ENCODE measurements at regions not wholly inside any gene's neighbourhood (a gene's known extent, or its start where the extent isn't known, plus 50 kb on each side); places are given as distances from the start of the nearest gene placed in this dataset.

DNA sequence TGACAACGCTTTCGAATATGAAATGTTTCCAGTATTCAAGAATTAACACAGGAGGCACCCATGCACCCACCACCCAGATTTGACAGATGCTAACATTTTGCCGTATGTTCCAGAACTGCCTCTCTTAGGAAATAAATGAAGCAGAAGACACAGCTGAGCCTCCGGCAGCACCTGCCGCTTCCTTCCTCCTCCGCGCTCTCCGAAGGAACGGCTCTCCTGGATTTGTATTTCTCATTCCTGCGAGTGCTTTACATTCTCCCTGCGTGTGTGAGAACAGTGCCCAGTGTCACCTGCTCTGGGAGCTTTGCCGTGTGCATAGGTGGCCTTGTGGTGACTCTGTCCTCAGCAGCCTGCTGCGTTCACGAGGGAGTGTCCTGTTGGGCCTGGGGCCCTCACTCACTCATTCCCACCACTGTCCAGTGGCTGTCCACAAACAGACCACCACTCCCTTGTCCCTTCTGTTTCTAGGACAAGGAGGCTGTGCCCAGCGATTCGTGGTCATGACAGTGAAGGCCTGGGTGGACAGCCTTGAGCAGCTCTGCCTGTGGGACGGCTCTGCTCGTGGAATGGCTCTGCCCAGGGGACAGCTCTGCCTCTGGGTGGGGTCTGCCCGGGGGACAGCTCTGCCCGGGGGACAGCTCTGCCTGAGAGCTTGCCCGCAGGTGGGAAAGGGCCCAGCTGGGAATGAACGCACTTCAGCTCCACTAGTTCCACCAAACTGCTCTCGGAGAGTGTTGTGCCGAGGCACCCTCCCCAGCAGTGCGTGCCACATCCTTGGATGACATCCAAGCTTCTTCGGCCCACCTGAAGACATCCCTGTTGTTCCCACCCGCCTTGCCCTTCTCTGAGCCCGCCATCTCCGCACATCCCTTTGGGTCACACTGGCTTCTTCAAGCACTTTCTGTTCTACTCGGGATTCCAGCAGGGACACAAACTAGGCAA lies 170.5 kb upstream of the PPP1R26 start:
- Histone ChIP-seq H3K36me3 (ENCODE audit: insufficient read depth, low read length) (no peaks in the 10 kb centered on the region), H3K9ac (ENCODE audit: insufficient read length) (no peak overlapping the region), H3K4me3 (no peak overlapping the region), H3K9me3 (ENCODE audit: low read depth, low read length) (no peaks in the 10 kb centered on the region; the same call in 1 of the 2 replicates), H3K27ac (no peak overlapping the region)
- no peak for TF ChIP-seq EZH2 (IDR thresholded peaks at IDR 0.05)
- TF ChIP-seq POLR2AphosphoS5 (IDR thresholded peaks at IDR 0.05; ENCODE audit: borderline replicate concordance, low read depth, low read length) = no peak
- TF ChIP-seq FOXP2 (optimal IDR thresholded peaks at IDR 0.05; ENCODE audit: control extremely low read depth, extremely low read length, insufficient read depth) = no peak
- DNase-seq (ENCODE audit: low read depth, low spot score) = no peak

DNA sequence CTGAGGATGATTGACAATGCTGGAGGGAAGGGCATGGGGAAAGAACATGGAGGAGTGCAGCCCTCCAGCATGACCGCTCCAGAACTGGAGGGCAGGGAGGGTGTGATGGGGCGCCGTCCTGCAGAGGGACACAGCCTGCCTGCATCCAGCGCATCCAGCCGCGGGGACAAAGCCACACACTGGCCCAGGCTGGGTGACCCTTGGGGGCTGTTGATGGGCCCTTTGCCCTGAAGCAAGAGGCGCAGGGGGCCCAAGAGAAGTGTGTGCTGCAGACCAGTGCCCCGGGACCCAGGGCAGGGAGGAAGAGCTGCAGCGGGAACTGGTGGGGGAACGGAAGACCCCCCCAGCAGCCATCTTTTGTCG lies 169.8 kb upstream of the PPP1R26 start:
- TF ChIP-seq FOXP2 (optimal IDR thresholded peaks at IDR 0.05; ENCODE audit: control extremely low read depth, extremely low read length, insufficient read depth) (no peak), POLR2AphosphoS5 (IDR thresholded peaks at IDR 0.05; ENCODE audit: borderline replicate concordance, low read depth, low read length) (no peak), EZH2 (IDR thresholded peaks at IDR 0.05) (no peak)
- DNase-seq (ENCODE audit: low read depth, low spot score) = no peak
- no peaks in the 10 kb centered on the region for H3K36me3 ChIP-seq (ENCODE audit: insufficient read depth, low read length)
- H3K4me3 ChIP-seq = no peak overlapping the region
- H3K9ac ChIP-seq (ENCODE audit: insufficient read length) = no peak overlapping the region
- H3K27ac ChIP-seq = no peak overlapping the region
- no peaks in the 10 kb centered on the region; the same call in 1 of the 2 replicates for H3K9me3 ChIP-seq (ENCODE audit: low read depth, low read length)

DNA sequence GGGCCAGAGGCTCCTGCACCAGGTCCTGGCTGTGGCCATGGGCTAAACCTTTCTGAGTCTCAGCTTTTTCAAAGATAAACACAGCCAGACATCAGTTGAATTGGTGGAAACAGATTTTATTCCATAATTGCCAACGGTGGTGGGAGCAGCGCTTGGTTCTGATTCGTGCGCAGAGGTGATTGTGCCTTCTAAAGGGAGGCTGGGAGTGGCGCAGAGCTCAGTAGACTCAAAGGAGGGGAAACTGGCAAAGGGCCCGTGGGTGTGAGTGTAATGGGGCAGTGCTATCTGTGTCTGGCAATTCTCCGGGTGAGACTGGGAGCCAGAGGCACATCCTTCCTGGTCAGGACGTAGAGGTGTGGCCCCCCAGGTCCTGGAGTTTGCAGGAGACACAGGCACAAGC lies 169.4 kb upstream of the PPP1R26 start:
- no peak overlapping the region for H3K4me3 ChIP-seq
- H3K9me3 ChIP-seq (ENCODE audit: low read depth, low read length) = no peaks in the 10 kb centered on the region; the same call in 1 of the 2 replicates
- no peak for TF ChIP-seq EZH2 (IDR thresholded peaks at IDR 0.05)
- TF ChIP-seq POLR2AphosphoS5 (IDR thresholded peaks at IDR 0.05; ENCODE audit: borderline replicate concordance, low read depth, low read length) = no peak
- TF ChIP-seq FOXP2 (optimal IDR thresholded peaks at IDR 0.05; ENCODE audit: control extremely low read depth, extremely low read length, insufficient read depth) = no peak
- DNase-seq (ENCODE audit: low read depth, low spot score) = no peak
- no peaks in the 10 kb centered on the region for H3K36me3 ChIP-seq (ENCODE audit: insufficient read depth, low read length)
- H3K9ac ChIP-seq (ENCODE audit: insufficient read length) = no peak overlapping the region
- H3K27ac ChIP-seq = no peak overlapping the region

DNA sequence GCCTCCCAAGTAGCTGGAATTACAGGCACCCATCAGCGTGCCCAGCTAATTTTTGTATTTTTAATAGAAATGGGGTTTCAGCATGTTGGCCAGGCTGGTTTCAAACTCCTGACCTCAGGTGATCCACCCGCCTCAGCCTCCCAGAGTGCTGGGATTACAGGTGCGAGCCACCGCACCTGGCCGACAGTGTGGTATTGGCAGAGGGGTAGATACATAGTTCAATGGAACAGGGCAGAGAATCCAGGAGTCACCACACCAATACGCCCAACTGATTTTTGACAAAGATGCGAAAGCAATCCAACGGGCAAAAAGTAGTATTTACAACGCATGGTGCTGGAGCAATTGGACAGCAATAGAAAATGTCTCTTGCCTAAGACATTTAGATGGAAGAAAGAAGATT lies 164.0 kb upstream of the PPP1R26 start:
- no peak overlapping the region for H3K4me3 ChIP-seq
- H3K9ac ChIP-seq (ENCODE audit: insufficient read length) = no peak overlapping the region
- H3K27ac ChIP-seq = no peak overlapping the region
- H3K36me3 ChIP-seq (ENCODE audit: insufficient read depth, low read length) = no peaks in the 10 kb centered on the region
- no peaks in the 10 kb centered on the region; the same call in 1 of the 2 replicates for H3K9me3 ChIP-seq (ENCODE audit: low read depth, low read length)
- TF ChIP-seq FOXP2 (optimal IDR thresholded peaks at IDR 0.05; ENCODE audit: control extremely low read depth, extremely low read length, insufficient read depth) (no peak), POLR2AphosphoS5 (IDR thresholded peaks at IDR 0.05; ENCODE audit: borderline replicate concordance, low read depth, low read length) (no peak), EZH2 (IDR thresholded peaks at IDR 0.05) (no peak)
- no peak for DNase-seq (ENCODE audit: low read depth, low spot score)

DNA sequence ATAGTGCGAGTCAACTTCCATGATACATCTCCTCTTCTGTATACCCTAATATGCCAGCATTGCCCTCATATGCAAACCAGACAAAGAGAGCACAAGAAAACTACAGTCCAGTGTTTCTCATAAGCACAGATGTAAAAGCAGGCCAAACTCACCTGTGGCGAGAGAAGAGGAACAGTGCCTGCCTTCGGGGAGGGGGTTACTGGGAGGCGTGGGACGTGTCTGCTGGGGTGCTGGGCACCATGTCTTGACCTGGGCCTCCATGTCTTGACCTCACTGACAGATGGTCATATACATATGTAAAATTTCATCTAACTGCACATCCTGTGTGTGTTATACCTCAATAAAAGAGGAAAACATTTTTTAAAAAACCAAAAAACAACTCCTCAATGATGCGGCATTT lies 159.3 kb upstream of the PPP1R26 start:
- Histone ChIP-seq H3K36me3 (ENCODE audit: insufficient read depth, low read length) (no peaks in the 10 kb centered on the region), H3K9me3 (ENCODE audit: low read depth, low read length) (no peaks in the 10 kb centered on the region), H3K9ac (ENCODE audit: insufficient read length) (no peak overlapping the region), H3K4me3 (no peak overlapping the region), H3K27ac (no peak overlapping the region)
- DNase-seq (ENCODE audit: low read depth, low spot score) = no peak
- TF ChIP-seq FOXP2 (optimal IDR thresholded peaks at IDR 0.05; ENCODE audit: control extremely low read depth, extremely low read length, insufficient read depth) (no peak), POLR2AphosphoS5 (IDR thresholded peaks at IDR 0.05; ENCODE audit: borderline replicate concordance, low read depth, low read length) (no peak), EZH2 (IDR thresholded peaks at IDR 0.05) (no peak)

DNA sequence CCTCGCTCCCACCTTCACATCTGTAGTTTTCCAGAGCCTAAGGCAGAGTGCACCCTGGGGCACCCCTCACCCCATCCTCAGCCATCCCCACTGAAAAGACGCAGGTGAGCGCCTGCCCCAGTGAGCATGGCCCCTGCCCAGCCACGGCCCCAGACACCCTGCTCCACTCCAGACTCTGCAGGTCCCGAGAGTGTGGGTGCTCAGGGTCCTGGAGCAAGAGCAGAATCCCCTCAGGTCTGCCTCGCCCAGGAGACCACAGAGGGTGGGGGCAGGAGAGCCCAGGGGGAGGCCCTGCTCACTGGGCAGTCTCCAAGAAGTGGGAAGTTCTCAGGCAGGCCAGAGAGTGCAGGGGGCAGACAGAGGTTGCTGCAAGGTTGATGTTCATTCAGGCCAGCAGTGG lies 158.6 kb upstream of the PPP1R26 start:
- H3K36me3 ChIP-seq (ENCODE audit: insufficient read depth, low read length) = no peaks in the 10 kb centered on the region
- H3K9me3 ChIP-seq (ENCODE audit: low read depth, low read length) = no peaks in the 10 kb centered on the region
- no peak overlapping the region for H3K9ac ChIP-seq (ENCODE audit: insufficient read length)
- H3K4me3 ChIP-seq = no peak overlapping the region
- no peak overlapping the region for H3K27ac ChIP-seq
- TF ChIP-seq EZH2 (IDR thresholded peaks at IDR 0.05) (no peak), POLR2AphosphoS5 (IDR thresholded peaks at IDR 0.05; ENCODE audit: borderline replicate concordance, low read depth, low read length) (no peak), FOXP2 (optimal IDR thresholded peaks at IDR 0.05; ENCODE audit: control extremely low read depth, extremely low read length, insufficient read depth) (no peak)
- DNase-seq (ENCODE audit: low read depth, low spot score) = no peak

DNA sequence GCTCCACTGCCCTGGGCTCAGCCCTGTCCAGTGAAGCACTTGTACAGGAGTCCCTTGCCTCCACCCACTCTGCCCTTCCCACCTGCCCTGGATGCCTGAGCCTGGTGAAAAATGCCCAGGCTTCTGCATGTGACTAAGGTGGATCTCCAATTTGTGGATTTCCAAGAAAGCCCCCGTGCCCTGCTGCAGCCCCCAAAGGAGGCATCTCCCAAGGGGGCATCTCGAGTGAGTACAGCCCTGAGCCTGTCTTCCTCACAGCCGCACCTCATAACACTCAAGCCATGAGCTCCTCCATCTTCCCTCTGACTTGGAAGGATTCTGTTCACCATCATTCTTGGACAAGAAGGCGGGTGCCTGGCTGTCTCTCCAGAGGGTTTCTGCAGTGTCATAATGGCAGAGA lies 158.0 kb upstream of the PPP1R26 start:
- no peak overlapping the region for H3K9ac ChIP-seq (ENCODE audit: insufficient read length)
- TF ChIP-seq POLR2AphosphoS5 (IDR thresholded peaks at IDR 0.05; ENCODE audit: borderline replicate concordance, low read depth, low read length) = no peak
- TF ChIP-seq FOXP2 (optimal IDR thresholded peaks at IDR 0.05; ENCODE audit: control extremely low read depth, extremely low read length, insufficient read depth) = no peak
- TF ChIP-seq EZH2 (IDR thresholded peaks at IDR 0.05) = no peak
- H3K27ac ChIP-seq = no peak overlapping the region
- no peak for DNase-seq (ENCODE audit: low read depth, low spot score)
- H3K9me3 ChIP-seq (ENCODE audit: low read depth, low read length) = no peaks in the 10 kb centered on the region
- H3K36me3 ChIP-seq (ENCODE audit: insufficient read depth, low read length) = no peaks in the 10 kb centered on the region
- no peak overlapping the region for H3K4me3 ChIP-seq

DNA sequence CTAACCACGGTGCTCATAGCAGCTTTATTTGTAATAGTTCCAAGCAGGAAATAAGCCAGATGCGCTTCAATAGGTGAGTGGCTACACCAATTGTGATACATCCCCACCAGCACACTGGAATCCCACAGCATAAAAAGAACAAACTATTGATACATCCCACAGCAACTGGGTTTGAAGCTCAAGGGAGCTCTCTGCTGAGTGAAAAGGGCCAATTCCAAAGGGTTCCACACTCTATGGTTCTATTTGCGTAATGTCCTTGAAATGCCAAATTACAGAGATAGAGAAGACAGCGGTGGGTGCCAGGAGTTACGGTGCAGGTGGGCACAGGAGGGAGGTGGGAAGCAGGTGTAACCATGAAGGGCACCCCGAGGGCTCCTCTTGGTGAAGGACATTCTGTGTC lies 155.3 kb upstream of the PPP1R26 start:
- Histone ChIP-seq H3K27ac (no peak overlapping the region), H3K4me3 (no peak overlapping the region), H3K9me3 (ENCODE audit: low read depth, low read length) (no peaks in the 10 kb centered on the region), H3K36me3 (ENCODE audit: insufficient read depth, low read length) (no peaks in the 10 kb centered on the region), H3K9ac (ENCODE audit: insufficient read length) (no peak overlapping the region)
- TF ChIP-seq EZH2 (IDR thresholded peaks at IDR 0.05) (no peak), FOXP2 (optimal IDR thresholded peaks at IDR 0.05; ENCODE audit: control extremely low read depth, extremely low read length, insufficient read depth) (no peak), POLR2AphosphoS5 (IDR thresholded peaks at IDR 0.05; ENCODE audit: borderline replicate concordance, low read depth, low read length) (no peak)
- no peak for DNase-seq (ENCODE audit: low read depth, low spot score)

All from SK-N-MC (cell line).